ENCODE measurements at regions not wholly inside any gene's neighbourhood (a gene's known extent, or its start where the extent isn't known, plus 50 kb on each side); places are given as distances from the start of the nearest gene placed in this dataset.

DNA sequence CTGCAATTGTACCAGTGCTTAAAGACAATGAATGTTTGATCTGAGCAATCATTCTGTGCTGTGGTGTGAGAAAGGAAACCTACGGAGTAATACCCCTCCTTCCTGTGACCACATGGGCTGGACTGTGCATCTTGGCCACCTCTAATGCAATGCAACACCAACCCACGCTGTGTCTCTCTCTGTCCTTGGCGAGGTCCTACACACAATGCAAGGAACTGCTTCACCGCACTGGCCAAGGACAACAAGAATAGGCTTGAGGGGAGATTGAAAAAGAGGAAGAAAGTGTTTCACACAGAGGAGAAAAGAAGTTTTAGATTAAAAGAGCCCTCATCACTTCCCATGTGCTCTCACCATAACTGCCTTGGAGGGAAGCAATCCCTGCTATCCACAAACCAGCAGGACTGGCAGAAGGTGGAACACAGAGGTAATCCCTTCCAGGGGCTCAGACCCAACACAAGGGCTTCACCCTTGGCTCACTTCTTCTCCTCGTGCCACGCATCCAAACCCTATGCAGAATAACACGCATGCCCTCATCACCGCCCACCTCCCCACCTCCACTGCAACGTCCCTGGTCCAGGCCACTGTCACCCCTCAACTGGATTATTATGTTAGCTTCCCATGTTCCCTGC is 112.5 kb upstream of the ERG start:
- Histone ChIP-seq H3K4me1 (ENCODE audit: control insufficient read depth, insufficient read depth, low read length) (no peaks in the 10 kb centered on the region), H3K79me2 (ENCODE audit: control insufficient read depth, insufficient read depth, low read length) (no peaks in the 10 kb centered on the region), H3K4me3 (no peak overlapping the region), H3K9ac (ENCODE audit: control insufficient read depth, insufficient read depth, low read length) (no peak overlapping the region), H3K27ac (ENCODE audit: control insufficient read depth, insufficient read depth) (no peak overlapping the region), H3K9me3 (replicated peaks; ENCODE audit: control insufficient read depth, insufficient read depth, low read length) (no peaks in the 10 kb centered on the region), H3K4me2 (ENCODE audit: control insufficient read depth, insufficient read depth) (no peak overlapping the region), H2AFZ (ENCODE audit: control insufficient read depth, low read depth, low read length) (no peak overlapping the region), H3K27me3 (replicated peaks in 1 of 2; ENCODE audit: control insufficient read depth in 2 of 2, insufficient read depth in 2 of 2, low read length in 1 of 2) (no peaks in the 10 kb centered on the region; a peak in 1 of 4 replicates), H3K36me3 (ENCODE audit: control insufficient read depth in 2 of 2, insufficient read depth in 2 of 2, low read length in 1 of 2) (no peaks in the 10 kb centered on the region), H4K20me1 (ENCODE audit: control insufficient read depth, insufficient read depth) (no peaks in the 10 kb centered on the region)
- BruUV-seq (replicated peaks), result no TSS peak
- ChIA-PET RAD21 (ENCODE audit: unreplicated experiment) (no interaction called here), SMC1A (ENCODE audit: uncharacterized antibody, unreplicated experiment) (no interaction called here), POLR2A (no interaction called here), CTCF (no interaction called here)
- intact Hi-C loops (cut with micrococcal nuclease; ENCODE audit: unreplicated experiment) (no loop called here), in situ Hi-C loops (cut with MboI) (no loop called here)
- DNase-seq (ENCODE audit: low read depth, low spot score) (no peak), FAIRE-seq (no peak), ATAC-seq (no peak)
- WGBS (ENCODE audit: insufficient coverage, insufficient replicate concordance, low lambda C conversion rate, missing lambda C conversion rate), result 38% methylated on average over 9 of the region's 9 CpGs
- TF ChIP-seq, protein P1, sequence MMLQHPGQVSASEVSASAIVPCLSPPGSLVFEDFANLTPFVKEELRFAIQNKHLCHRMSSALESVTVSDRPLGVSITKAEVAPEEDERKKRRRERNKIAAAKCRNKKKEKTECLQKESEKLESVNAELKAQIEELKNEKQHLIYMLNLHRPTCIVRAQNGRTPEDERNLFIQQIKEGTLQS (IDR thresholded peaks at IDR 0.05; ENCODE audit: borderline replicate concordance, extremely low read depth, low read depth, low read length), result no peak
- no peak for TF ChIP-seq EP300 (IDR thresholded peaks at IDR 0.05; ENCODE audit: borderline replicate concordance in 1 of 2, control insufficient read depth in 1 of 2, low read depth in 2 of 2, low read length in 2 of 2)

DNA sequence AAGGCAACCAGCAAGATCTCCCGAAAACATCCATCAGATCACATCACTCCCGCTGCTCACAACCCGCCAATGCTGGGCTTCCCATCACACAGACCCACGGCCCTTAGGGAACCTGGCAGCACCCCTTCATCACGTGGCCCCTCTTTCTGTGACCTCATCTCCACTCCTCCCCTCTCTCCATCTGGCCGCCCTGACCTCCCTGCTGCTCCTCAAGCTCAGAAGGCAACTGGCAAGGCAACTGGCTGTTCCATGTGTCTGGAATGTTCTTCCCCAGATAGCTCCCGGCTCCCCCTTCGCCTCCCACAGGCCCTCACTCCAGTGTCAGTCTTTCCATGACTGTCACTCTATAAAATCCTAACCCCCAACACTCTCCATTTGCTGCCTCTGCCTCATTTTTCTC is 113.0 kb upstream of the ERG start:
- POLR2A ChIA-PET, result no interaction called here
- no peak for FAIRE-seq
- no peaks in the 10 kb centered on the region for H3K79me2 ChIP-seq (ENCODE audit: control insufficient read depth, insufficient read depth, low read length)
- TF ChIP-seq ZSCAN29 (IDR thresholded peaks at IDR 0.05) (no peak), NR2F1 (conservative IDR thresholded peaks at IDR 0.05) (no peak), SMAD1 (IDR thresholded peaks at IDR 0.05; ENCODE audit: low read depth, partially characterized antibody) (no peak), POLR2AphosphoS2 (IDR thresholded peaks at IDR 0.05; ENCODE audit: low read depth, low read length) (no peak), KLF5 (IDR thresholded peaks at IDR 0.05; ENCODE audit: partially characterized antibody) (no peak), ATF7 (IDR thresholded peaks at IDR 0.05; ENCODE audit: low read depth) (no peak)
- TF ChIP-seq, protein P2, sequence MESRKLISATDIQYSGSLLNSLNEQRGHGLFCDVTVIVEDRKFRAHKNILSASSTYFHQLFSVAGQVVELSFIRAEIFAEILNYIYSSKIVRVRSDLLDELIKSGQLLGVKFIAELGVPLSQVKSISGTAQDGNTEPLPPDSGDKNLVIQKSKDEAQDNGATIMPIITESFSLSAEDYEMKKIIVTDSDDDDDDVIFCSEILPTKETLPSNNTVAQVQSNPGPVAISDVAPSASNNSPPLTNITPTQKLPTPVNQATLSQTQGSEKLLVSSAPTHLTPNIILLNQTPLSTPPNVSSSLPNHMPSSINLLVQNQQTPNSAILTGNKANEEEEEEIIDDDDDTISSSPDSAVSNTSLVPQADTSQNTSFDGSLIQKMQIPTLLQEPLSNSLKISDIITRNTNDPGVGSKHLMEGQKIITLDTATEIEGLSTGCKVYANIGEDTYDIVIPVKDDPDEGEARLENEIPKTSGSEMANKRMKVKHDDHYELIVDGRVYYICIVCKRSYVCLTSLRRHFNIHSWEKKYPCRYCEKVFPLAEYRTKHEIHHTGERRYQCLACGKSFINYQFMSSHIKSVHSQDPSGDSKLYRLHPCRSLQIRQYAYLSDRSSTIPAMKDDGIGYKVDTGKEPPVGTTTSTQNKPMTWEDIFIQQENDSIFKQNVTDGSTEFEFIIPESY (IDR thresholded peaks at IDR 0.05), result no peak
- TF ChIP-seq, protein P3, sequence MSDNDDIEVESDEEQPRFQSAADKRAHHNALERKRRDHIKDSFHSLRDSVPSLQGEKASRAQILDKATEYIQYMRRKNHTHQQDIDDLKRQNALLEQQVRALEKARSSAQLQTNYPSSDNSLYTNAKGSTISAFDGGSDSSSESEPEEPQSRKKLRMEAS (IDR thresholded peaks at IDR 0.05; ENCODE audit: low read depth, low read length), result no peak
- TF ChIP-seq, protein P4, sequence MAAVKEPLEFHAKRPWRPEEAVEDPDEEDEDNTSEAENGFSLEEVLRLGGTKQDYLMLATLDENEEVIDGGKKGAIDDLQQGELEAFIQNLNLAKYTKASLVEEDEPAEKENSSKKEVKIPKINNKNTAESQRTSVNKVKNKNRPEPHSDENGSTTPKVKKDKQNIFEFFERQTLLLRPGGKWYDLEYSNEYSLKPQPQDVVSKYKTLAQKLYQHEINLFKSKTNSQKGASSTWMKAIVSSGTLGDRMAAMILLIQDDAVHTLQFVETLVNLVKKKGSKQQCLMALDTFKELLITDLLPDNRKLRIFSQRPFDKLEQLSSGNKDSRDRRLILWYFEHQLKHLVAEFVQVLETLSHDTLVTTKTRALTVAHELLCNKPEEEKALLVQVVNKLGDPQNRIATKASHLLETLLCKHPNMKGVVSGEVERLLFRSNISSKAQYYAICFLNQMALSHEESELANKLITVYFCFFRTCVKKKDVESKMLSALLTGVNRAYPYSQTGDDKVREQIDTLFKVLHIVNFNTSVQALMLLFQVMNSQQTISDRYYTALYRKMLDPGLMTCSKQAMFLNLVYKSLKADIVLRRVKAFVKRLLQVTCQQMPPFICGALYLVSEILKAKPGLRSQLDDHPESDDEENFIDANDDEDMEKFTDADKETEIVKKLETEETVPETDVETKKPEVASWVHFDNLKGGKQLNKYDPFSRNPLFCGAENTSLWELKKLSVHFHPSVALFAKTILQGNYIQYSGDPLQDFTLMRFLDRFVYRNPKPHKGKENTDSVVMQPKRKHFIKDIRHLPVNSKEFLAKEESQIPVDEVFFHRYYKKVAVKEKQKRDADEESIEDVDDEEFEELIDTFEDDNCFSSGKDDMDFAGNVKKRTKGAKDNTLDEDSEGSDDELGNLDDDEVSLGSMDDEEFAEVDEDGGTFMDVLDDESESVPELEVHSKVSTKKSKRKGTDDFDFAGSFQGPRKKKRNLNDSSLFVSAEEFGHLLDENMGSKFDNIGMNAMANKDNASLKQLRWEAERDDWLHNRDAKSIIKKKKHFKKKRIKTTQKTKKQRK (IDR thresholded peaks at IDR 0.05; ENCODE audit: low read depth, low read length), result no peak

More for the DNA sequence above, 113.0 kb upstream of the ERG start:
- Histone ChIP-seq H3K9me3 (replicated peaks; ENCODE audit: control insufficient read depth, insufficient read depth, low read length) (no peaks in the 10 kb centered on the region), H3K4me2 (ENCODE audit: control insufficient read depth, insufficient read depth) (no peak overlapping the region), H3K9ac (ENCODE audit: control insufficient read depth, insufficient read depth, low read length) (no peak overlapping the region), H3K27me3 (replicated peaks in 1 of 2; ENCODE audit: control insufficient read depth in 2 of 2, insufficient read depth in 2 of 2, low read length in 1 of 2) (no peaks in the 10 kb centered on the region; a peak in 1 of 4 replicates), H3K4me1 (ENCODE audit: control insufficient read depth, insufficient read depth, low read length) (no peaks in the 10 kb centered on the region), H4K20me1 (ENCODE audit: control insufficient read depth, insufficient read depth) (no peaks in the 10 kb centered on the region), H3K4me3 (no peak overlapping the region), H3K27ac (ENCODE audit: control insufficient read depth, insufficient read depth) (no peak overlapping the region), H2AFZ (ENCODE audit: control insufficient read depth, low read depth, low read length) (no peak overlapping the region), H3K36me3 (ENCODE audit: control insufficient read depth in 2 of 2, insufficient read depth in 2 of 2, low read length in 1 of 2) (no peaks in the 10 kb centered on the region)
- RAD21 ChIA-PET (ENCODE audit: unreplicated experiment), result no interaction called here
- CTCF ChIA-PET, result no interaction called here
- ATAC-seq, result no peak
- WGBS (ENCODE audit: insufficient coverage, insufficient replicate concordance, low lambda C conversion rate, missing lambda C conversion rate), result 34% methylated on average over 8 of the region's 8 CpGs
- in situ Hi-C loops (cut with MboI), result no loop called here
- SMC1A ChIA-PET (ENCODE audit: uncharacterized antibody, unreplicated experiment), result no interaction called here
- no peak for DNase-seq (ENCODE audit: low read depth, low spot score)
- no TSS peak for BruUV-seq (replicated peaks)
- intact Hi-C loops (cut with micrococcal nuclease; ENCODE audit: unreplicated experiment), result no loop called here
